Retina (tissue), 1 donor: ENCODE measurements at regions not wholly inside any gene's neighbourhood (a gene's known extent, or its start where the extent isn't known, plus 50 kb on each side); places are given as distances from the start of the nearest gene placed in this dataset.
"Not testable (repeated sequence)": the region's sequence is repeated elsewhere in the genome, so short reads cannot be mapped to it uniquely, and the experiment has no call there.

Source experiments
- DNase-seq: peaks from one replicate; pipeline ENCODE4 v3.0.0-alpha.2; 2016

DNA sequence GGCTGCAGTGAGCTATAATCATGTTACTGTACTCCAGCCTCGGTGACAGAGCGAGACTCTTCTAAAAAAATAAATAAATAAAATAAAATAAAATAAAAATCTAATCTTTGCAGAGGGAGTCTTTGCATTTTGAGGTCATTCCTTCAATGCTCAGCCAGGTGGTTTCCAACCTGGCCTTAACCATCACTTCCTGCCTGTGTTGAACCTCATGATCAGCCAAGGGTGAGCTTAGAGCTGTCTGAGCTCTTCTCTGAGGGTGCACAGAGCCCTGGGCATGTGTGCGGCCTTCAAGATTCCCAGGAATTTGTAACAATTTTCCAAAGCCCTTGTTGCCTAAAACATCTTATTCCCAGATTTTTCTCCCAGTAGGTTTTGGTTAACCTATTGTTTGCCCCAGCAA is 94.3 kb downstream of the KCNJ12 start:
- not testable (repeated sequence) for DNase-seq

GRCh38 chr17:21470861-21471260 is 94.7 kb downstream of the KCNJ12 start:
- DNase-seq = no peak

DNA sequence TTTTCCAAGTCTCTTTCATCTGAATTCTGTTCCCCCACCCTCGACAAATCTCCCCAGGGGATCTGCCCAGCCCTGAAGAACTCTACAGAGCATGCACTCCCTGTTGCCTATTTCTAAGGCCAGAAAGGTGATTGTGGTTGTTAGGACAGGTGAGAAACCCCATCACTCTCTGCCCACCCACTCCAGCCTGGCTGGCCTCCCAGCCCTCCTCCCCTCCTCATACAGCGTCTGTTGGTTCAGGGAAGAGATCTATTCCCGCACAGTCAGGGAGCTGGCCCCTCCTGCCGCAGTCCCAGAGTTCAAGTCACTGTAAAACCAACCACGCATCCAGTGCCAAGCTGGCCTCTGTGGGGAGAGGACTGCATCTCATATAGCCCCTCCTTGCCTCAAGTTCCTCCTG is 98.7 kb downstream of the KCNJ12 start:
- DNase-seq = no peak

- no peak for DNase-seq
Observed at GRCh38 chr17:21475571-21475970, 99.4 kb downstream of the KCNJ12 start.

GRCh38 chr17:21476867-21477266 is 100.7 kb downstream of the KCNJ12 start:
- DNase-seq = no peak

GRCh38 chr17:21482189-21482865 is 106.2 kb downstream of the KCNJ12 start:
- DNase-seq = peak; percentile 38

GRCh38 chr17:21488043-21488442 is 111.9 kb downstream of the KCNJ12 start:
- DNase-seq = not testable (repeated sequence)

- DNase-seq = no peak
Observed at GRCh38 chr17:21493993-21494392, 117.8 kb downstream of the KCNJ12 start.

DNA sequence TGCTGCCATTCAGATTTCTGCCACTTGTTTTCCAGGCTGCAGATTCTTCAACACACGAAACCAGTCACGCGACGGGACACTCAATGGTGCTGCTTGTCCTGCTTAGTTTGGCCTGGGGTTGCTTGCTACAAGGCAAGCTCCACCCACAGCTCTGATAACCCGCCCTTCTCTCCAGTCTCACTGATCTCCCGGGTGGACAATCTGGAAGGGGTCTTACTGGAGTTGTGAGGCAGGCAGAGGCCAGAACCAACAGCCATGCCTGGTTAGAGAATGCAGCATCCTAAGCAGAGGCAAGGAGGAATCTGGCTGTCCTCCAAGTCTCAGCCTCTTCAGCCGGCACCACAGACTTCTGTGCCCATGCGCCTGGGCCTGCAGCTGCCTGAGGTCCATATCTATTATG is 119.1 kb downstream of the KCNJ12 start:
- DNase-seq = no peak

- DNase-seq = no peak
Observed at GRCh38 chr17:21500064-21500463, 123.9 kb downstream of the KCNJ12 start.

- not testable (repeated sequence) for DNase-seq
Observed at GRCh38 chr17:21501927-21502700, 126.0 kb downstream of the KCNJ12 start.

DNA sequence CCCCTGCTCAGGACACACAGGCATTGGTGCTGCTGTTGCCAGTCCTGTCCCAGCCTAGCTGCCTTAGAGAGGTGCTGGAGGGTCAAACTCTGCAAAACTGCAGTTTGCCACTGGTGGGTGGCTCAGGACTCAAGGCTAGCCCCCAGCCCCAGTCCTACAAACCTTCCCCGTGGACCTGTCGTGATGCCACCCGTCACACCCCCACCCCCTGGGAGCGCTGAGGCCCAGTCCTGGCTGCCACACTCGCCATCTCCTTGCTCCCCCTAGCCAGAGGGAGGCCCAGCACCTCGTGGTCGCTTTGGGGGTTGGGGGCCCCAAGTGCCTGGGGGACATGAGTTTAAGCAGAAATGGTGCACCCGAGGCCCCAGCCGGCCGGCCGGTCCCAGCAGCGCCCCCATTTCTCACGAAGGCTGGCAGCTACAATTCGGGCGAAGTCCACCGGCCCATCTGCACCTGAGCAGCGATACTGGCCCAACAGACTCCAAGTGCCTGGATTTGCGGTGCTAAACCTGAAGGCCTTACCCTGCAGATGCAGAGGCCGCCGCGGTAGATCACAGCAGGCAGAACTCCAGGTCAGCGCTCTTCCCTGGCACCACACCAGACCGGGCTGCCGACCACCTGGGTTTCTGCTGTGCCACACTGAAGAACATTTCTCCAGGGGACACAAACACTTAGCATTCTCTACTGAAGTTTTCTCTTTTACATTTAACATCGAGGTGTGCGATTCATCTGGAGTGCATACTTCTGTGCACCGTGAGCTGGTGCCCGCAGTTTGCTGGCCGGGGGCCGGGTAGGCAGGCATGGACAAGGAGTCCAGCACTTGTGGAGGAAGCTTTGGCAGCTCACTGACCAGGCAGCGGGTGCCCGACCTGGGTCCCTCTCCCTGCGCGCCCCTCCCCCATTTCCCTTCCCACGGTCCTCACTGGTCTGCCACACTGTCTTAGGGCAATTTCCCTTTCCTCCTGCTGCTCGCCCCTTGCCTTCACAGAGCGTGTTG is 130.0 kb downstream of the KCNJ12 start:
- DNase-seq = no peak

- not testable (repeated sequence) for DNase-seq
Observed at GRCh38 chr17:21507806-21508205, 131.6 kb downstream of the KCNJ12 start.

DNA sequence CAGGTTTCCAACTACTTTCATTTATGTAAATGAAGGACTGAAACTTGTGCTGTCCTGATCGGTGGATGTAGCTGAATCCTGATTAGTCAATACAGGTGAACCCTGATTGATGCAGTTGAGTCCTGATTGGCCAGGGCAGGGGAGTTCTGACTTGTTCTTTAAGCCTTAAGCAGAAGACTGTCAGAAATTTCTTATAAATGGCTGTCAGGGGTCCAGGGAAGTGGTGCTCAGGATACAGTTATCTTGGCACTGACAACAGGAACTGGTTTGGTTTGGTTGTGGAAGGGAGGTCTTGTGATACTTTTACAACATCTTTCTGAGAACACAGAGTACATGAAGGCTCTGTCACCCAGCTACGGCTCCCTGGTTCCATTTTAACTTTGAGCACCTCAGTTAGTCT is 132.1 kb downstream of the KCNJ12 start:
- no peak for DNase-seq

- DNase-seq = not testable (repeated sequence)
Observed at GRCh38 chr17:21509356-21509755, 133.2 kb downstream of the KCNJ12 start.

- DNase-seq = no peak
Observed at GRCh38 chr17:21510686-21511362, 134.7 kb downstream of the KCNJ12 start.

- peak; percentile 93 for DNase-seq
Observed at GRCh38 chr17:21511363-21512195, 135.4 kb downstream of the KCNJ12 start.

DNA sequence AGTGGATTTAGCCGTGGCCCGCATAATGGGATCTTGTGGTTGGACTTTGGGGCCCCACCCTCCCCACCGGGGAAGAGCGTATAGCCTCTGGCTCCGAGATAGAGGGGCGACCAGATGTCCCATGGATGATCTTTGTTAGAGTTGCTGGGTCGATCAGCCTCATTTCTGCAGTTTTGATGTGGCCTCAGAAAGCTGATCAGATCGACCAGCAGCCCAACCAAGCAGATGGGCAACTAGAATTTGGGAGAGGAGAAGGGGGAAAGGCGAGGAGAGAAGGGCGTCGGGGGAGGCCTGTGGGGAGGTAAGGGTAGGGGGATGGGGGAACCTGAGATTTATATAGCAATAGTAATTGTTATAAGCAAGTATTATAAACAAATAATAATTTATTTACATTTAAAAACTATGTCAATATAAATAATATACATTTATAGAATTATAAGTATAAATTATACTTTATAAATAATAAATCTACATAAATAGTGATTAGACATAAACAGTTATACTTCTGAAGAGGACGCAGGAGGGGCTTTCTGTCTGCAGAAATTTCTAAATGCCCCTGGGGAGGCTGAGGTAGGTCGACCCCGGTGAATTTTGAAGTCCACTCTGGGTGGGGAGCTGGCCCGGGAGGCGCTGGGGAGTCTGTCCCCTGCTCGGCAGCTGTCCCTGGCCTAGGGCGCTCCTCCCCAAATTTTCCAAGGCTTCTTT is 136.3 kb downstream of the KCNJ12 start:
- DNase-seq = peak; percentile 75

- DNase-seq = peak; percentile 87
Observed at GRCh38 chr17:21513012-21513570, 136.9 kb downstream of the KCNJ12 start.

DNA sequence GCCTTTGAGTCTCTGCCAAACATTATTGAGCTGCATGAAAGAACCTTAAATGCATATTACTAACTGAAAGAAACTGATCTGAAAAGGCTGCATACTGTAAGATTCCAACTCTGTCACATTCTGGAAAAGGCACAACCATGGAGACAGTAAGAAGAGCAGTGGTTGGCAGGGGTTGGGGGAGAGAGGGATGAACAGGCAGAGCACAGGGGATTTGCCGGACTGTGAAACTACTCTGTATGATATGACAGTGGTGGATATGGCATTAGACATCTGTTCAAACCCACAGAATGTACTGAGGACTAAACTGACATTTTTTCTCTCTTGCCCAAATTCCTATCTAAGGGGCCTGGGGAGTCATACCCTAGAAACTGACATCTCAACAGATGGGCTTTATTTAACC is 138.4 kb downstream of the KCNJ12 start:
- DNase-seq = not testable (repeated sequence)
